HL-60 (cell line): ENCODE measurements at regions not wholly inside any gene's neighbourhood (a gene's known extent, or its start where the extent isn't known, plus 50 kb on each side); places are given as distances from the start of the nearest gene placed in this dataset.

Experiments
- DNase-seq, 2 experiments: peaks; one replicate each; pipeline ENCODE4 v3.0.0-alpha.2; 2010 to 2020; ENCODE audit warnings: low read depth in 1 of 2, low spot score in 1 of 2
- H3K27ac ChIP-seq: fragments of 250-450 bp; sonication (Bioruptor Pico); replicated peaks from 2 replicates; pipeline ENCODE4 v1.5.1; 2020; ENCODE audit warnings: mild to moderate bottlenecking, moderate library complexity
- H3K27me3 ChIP-seq: fragments of 250-450 bp; sonication (Bioruptor Pico); 2 replicates; pipeline ENCODE4 v1.5.1; 2021; ENCODE audit warnings: mild to moderate bottlenecking, moderate library complexity; ENCODE audit not compliant: insufficient read depth, poor library complexity, severe bottlenecking
- H3K4me3 ChIP-seq: replicated peaks from 2 replicates; pipeline ENCODE4 v1.5.1; 2011; ENCODE audit warnings: mild to moderate bottlenecking, control low read depth, low read length; ENCODE audit not compliant: insufficient read depth
- GABPA ChIP-seq: IDR thresholded peaks from 2 replicates; pipeline ENCODE4 v1.6.1; 2012; ENCODE audit warnings: low read depth
- POLR2AphosphoS5 ChIP-seq: IDR thresholded peaks from 2 replicates; pipeline ENCODE4 v1.6.1; 2012; ENCODE audit warnings: low read depth
- REST ChIP-seq: IDR thresholded peaks from 2 replicates; pipeline ENCODE4 v1.6.1; 2012; ENCODE audit warnings: low read depth; ENCODE audit not compliant: insufficient replicate concordance
- SPI1 ChIP-seq: IDR thresholded peaks from 2 replicates; pipeline ENCODE4 v1.6.1; 2012; ENCODE audit warnings: low read depth, mild to moderate bottlenecking, borderline replicate concordance
- TF ChIP-seq, protein P1 (sequence below): IDR thresholded peaks from one replicate; pipeline ENCODE4 v1.5.1; 2011; ENCODE audit warnings: low read length, control low read depth, inconsistent platforms; ENCODE audit not compliant: insufficient read depth

DNA sequence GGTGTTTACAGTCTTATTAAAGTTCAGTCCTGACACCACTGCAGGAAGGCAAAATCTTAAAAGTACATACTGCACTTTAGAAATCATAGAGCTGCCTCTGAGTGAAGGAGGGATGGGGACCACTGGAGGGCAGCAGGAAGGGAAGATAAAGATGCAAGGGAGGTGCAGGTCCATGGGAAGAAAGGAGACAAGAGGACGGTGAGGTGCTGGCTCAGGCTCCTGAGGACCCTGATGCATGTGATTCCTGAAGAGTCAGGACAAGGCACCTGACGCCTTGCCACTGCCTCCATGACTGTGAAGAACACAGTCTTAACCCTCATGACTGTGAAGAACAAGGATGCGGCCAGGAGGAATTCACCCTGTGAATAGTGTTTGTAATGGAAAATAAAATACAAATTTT is 116.2 kb upstream of the NPAS2 start:
- H3K27me3 ChIP-seq = no peaks in the 10 kb centered on the region
- DNase-seq = no peak
- no peak overlapping the region for H3K27ac ChIP-seq
- H3K4me3 ChIP-seq = no peak overlapping the region
- TF ChIP-seq GABPA (no peak), REST (no peak), POLR2AphosphoS5 (no peak), SPI1 (no peak)
- TF ChIP-seq, protein P1, sequence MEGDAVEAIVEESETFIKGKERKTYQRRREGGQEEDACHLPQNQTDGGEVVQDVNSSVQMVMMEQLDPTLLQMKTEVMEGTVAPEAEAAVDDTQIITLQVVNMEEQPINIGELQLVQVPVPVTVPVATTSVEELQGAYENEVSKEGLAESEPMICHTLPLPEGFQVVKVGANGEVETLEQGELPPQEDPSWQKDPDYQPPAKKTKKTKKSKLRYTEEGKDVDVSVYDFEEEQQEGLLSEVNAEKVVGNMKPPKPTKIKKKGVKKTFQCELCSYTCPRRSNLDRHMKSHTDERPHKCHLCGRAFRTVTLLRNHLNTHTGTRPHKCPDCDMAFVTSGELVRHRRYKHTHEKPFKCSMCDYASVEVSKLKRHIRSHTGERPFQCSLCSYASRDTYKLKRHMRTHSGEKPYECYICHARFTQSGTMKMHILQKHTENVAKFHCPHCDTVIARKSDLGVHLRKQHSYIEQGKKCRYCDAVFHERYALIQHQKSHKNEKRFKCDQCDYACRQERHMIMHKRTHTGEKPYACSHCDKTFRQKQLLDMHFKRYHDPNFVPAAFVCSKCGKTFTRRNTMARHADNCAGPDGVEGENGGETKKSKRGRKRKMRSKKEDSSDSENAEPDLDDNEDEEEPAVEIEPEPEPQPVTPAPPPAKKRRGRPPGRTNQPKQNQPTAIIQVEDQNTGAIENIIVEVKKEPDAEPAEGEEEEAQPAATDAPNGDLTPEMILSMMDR = no peak

DNA sequence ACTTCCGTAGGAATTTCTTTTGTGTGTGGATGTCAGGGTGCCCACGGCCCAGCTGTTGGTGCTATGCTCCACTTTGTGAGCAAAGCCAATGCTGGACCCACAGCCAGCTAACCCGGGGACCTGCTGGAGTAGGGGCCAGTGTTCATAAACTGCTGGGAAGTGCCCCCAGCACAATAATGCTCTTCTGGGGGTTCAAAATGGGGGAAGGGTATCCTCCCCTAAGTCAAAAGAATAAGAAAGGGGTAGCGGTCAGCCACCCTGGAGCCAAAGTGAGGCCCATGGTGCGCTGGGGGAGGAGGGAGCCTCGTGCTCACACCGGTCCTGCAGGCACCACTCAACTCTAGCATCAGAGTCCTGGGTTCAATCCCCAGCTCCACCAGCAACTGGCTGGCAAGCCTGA is 115.8 kb upstream of the NPAS2 start:
- DNase-seq = no peak
- no peak overlapping the region for H3K4me3 ChIP-seq
- TF ChIP-seq, protein P1 = no peak
- no peak for TF ChIP-seq POLR2AphosphoS5
- TF ChIP-seq GABPA = no peak
- TF ChIP-seq SPI1 = no peak
- H3K27ac ChIP-seq = no peak overlapping the region
- no peaks in the 10 kb centered on the region for H3K27me3 ChIP-seq

DNA sequence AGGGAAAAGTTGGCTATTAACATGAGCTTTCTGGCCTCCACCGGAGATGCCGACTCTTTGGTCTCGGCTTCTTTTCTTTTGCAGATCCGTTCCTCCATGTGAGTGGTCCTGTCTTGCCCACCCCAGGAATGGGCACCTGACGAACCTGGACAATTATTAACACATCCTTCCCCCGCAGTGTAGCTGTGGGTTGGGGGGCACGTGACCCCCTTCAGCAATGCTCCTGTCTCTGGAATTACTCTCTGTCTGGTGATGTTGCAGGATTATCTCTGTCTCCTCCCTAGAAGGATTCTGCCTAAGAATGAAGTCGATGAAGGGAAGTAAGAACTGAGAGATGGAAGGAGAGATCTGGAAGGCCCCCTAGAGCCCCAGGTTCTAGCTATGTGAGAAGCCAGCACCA is 115.2 kb upstream of the NPAS2 start:
- TF ChIP-seq POLR2AphosphoS5 (no peak), GABPA (no peak), SPI1 (no peak), REST (no peak)
- TF ChIP-seq, protein P1 = no peak
- Histone ChIP-seq H3K4me3 (no peak overlapping the region), H3K27ac (no peak overlapping the region), H3K27me3 (no peaks in the 10 kb centered on the region)
- DNase-seq = no peak
